ENCODE measurements at regions not wholly inside any gene's neighbourhood (a gene's known extent, or its start where the extent isn't known, plus 50 kb on each side); places are given as distances from the start of the nearest gene placed in this dataset.

DNA sequence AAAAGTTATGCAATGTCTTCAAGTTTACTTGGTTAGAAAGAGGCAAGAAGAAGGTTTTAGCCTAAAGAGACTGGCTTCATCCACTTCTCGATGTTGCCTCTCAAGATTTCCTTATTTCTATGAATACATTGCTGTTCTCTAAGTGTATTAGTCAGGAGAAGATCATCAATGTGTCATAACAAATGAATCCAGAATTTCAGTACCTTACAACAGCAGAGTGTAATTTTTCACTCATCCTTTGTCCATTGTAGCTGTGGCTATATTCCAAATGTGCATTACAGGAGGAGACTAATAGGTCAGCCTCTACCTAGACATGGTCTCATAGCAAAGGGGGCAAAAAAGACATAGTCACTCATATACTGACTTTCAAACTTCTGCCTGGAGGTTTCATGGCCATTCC lies 579.1 kb downstream of the PRKD1 start:
- no peak overlapping the region for H2AFZ ChIP-seq (ENCODE audit: low read length)
- no peak overlapping the region for H3K14ac ChIP-seq (ENCODE audit: insufficient read depth, low read length)
- H3K9ac ChIP-seq (ENCODE audit: extremely low read depth, insufficient read length, low read length) = no peak overlapping the region
- TF ChIP-seq, protein P1, sequence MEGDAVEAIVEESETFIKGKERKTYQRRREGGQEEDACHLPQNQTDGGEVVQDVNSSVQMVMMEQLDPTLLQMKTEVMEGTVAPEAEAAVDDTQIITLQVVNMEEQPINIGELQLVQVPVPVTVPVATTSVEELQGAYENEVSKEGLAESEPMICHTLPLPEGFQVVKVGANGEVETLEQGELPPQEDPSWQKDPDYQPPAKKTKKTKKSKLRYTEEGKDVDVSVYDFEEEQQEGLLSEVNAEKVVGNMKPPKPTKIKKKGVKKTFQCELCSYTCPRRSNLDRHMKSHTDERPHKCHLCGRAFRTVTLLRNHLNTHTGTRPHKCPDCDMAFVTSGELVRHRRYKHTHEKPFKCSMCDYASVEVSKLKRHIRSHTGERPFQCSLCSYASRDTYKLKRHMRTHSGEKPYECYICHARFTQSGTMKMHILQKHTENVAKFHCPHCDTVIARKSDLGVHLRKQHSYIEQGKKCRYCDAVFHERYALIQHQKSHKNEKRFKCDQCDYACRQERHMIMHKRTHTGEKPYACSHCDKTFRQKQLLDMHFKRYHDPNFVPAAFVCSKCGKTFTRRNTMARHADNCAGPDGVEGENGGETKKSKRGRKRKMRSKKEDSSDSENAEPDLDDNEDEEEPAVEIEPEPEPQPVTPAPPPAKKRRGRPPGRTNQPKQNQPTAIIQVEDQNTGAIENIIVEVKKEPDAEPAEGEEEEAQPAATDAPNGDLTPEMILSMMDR (conservative IDR thresholded peaks at IDR 0.05) = no peak
- no peaks in the 10 kb centered on the region for H4K20me1 ChIP-seq (ENCODE audit: control insufficient read depth, insufficient read depth, insufficient read length)
- Mint-ChIP-seq H3K4me1 (no peaks in the 10 kb centered on the region), H3K36me3 (ENCODE audit: insufficient read depth in 1 of 3, low read depth in 3 of 3) (peaks cover 0 to 10% (median 0%) of the 10 kb centered on the region in 3 experiments; a peak in 2 of 7 replicates), H3K9me3 (no peaks in the 10 kb centered on the region), H3K4me3 (no peak overlapping the region), H3K27me3 (ENCODE audit: low read depth) (no peaks in the 10 kb centered on the region), H3K27ac (no peak overlapping the region)
- H3K4me1 ChIP-seq (ENCODE audit: insufficient read depth, low read length) = no peaks in the 10 kb centered on the region
- no peaks in the 10 kb centered on the region for H3K23me2 ChIP-seq (ENCODE audit: insufficient read length, low read depth, low read length, poor library complexity, severe bottlenecking)
- no peak overlapping the region for H2AK5ac ChIP-seq (ENCODE audit: insufficient read length, low read length)
- H3K27ac ChIP-seq (ENCODE audit: insufficient read length, low read depth, low read length) = no peak overlapping the region
- H2BK15ac ChIP-seq (ENCODE audit: low read depth, low read length) = no peak overlapping the region
- no peak for DNase-seq
- no peaks in the 10 kb centered on the region for H3K27me3 ChIP-seq (ENCODE audit: insufficient read depth, low read length)
- H4K5ac ChIP-seq (ENCODE audit: insufficient read length, low read depth, low read length) = no peak overlapping the region
- H3K56ac ChIP-seq (ENCODE audit: insufficient read length, low read depth, low read length) = no peak overlapping the region
- no peak overlapping the region for H2BK12ac ChIP-seq (ENCODE audit: insufficient read length, low read depth, low read length)
- H4K91ac ChIP-seq (ENCODE audit: insufficient read length, low read depth, low read length) = no peak overlapping the region
- no peaks in the 10 kb centered on the region for H3K79me2 ChIP-seq (ENCODE audit: insufficient read depth, low read length)
- no peak overlapping the region for H2BK120ac ChIP-seq (ENCODE audit: low read depth, low read length, poor library complexity, severe bottlenecking)
- H3K9me3 ChIP-seq (ENCODE audit: control insufficient read depth, low read depth, low read length) = no peaks in the 10 kb centered on the region
- no peak overlapping the region for H3T11ph ChIP-seq (ENCODE audit: low read length)
- no peak overlapping the region for H2BK20ac ChIP-seq (ENCODE audit: low read depth, low read length, poor library complexity, severe bottlenecking)
- H2BK5ac ChIP-seq (ENCODE audit: insufficient read length, low read length) = no peak overlapping the region
- no peak overlapping the region for H3K18ac ChIP-seq (ENCODE audit: insufficient read length, low read depth, low read length)
- H3K4me2 ChIP-seq (ENCODE audit: insufficient read depth, insufficient read length, low read length) = no peak overlapping the region
- no peak overlapping the region for H3K4ac ChIP-seq (ENCODE audit: low read depth, low read length)
- H3K23ac ChIP-seq (ENCODE audit: insufficient read length, low read depth, low read length) = no peak overlapping the region
- no CpG with 5 or more reads among the region's 1 CpG for WGBS (ENCODE audit: extremely low coverage, insufficient read length, low lambda C conversion rate)
- H3K79me1 ChIP-seq (ENCODE audit: insufficient read depth, low read depth, low read length, poor library complexity, severe bottlenecking) = no peaks in the 10 kb centered on the region
- H4K8ac ChIP-seq (replicated peaks; ENCODE audit: insufficient read length, low read depth, low read length) = no peak overlapping the region

Data from H9 (cell line).